ENCODE measurements at regions not wholly inside any gene's neighbourhood (a gene's known extent, or its start where the extent isn't known, plus 50 kb on each side); places are given as distances from the start of the nearest gene placed in this dataset.
"Not testable (repeated sequence)": the region's sequence is repeated elsewhere in the genome, so short reads cannot be mapped to it uniquely, and the experiment has no call there.

GRCh38 chr1:96569288-96569687 lies 152.3 kb upstream of the PTBP2 start:
- no peaks in the 10 kb centered on the region for H3K36me3 ChIP-seq (ENCODE audit: insufficient read depth, low read length)
- no peaks in the 10 kb centered on the region for H3K4me1 ChIP-seq (ENCODE audit: low read length)
- no peaks in the 10 kb centered on the region for H3K27me3 ChIP-seq (ENCODE audit: low read length)
- H3K4me2 ChIP-seq (ENCODE audit: low read depth, low read length, poor library complexity, severe bottlenecking), result no peak overlapping the region
- no peak overlapping the region for H3K27ac ChIP-seq (ENCODE audit: low read length)
- H3K9me2 ChIP-seq (replicated peaks; ENCODE audit: insufficient read depth, low read length), result no peaks in the 10 kb centered on the region
- DNase-seq, result no peak
- no peaks in the 10 kb centered on the region for H3K79me2 ChIP-seq (ENCODE audit: low read length)
- no peak overlapping the region for H2AFZ ChIP-seq (ENCODE audit: low read length)
- no peak overlapping the region for H3K9ac ChIP-seq (ENCODE audit: low read length)
- no peaks in the 10 kb centered on the region for H4K20me1 ChIP-seq (ENCODE audit: insufficient read depth, low read depth, low read length)
- H3K4me3 ChIP-seq (ENCODE audit: low read length), result no peak overlapping the region
- no peaks in the 10 kb centered on the region for H3K9me3 ChIP-seq (ENCODE audit: low read length)

GRCh38 chr1:96579636-96580035 lies 141.9 kb upstream of the PTBP2 start:
- Histone ChIP-seq H3K4me3 (ENCODE audit: low read length) (no peak overlapping the region), H3K4me2 (ENCODE audit: low read depth, low read length, poor library complexity, severe bottlenecking) (no peak overlapping the region), H3K9ac (ENCODE audit: low read length) (no peak overlapping the region), H3K79me2 (ENCODE audit: low read length) (no peaks in the 10 kb centered on the region), H3K36me3 (ENCODE audit: insufficient read depth, low read length) (no peaks in the 10 kb centered on the region), H3K9me3 (ENCODE audit: low read length) (no peaks in the 10 kb centered on the region), H4K20me1 (ENCODE audit: insufficient read depth, low read depth, low read length) (no peaks in the 10 kb centered on the region), H3K27me3 (ENCODE audit: low read length) (no peaks in the 10 kb centered on the region), H2AFZ (ENCODE audit: low read length) (no peak overlapping the region), H3K27ac (ENCODE audit: low read length) (no peak overlapping the region), H3K9me2 (replicated peaks; ENCODE audit: insufficient read depth, low read length) (no peaks in the 10 kb centered on the region), H3K4me1 (ENCODE audit: low read length) (no peaks in the 10 kb centered on the region)
- no peak for DNase-seq

- H3K4me2 ChIP-seq (ENCODE audit: low read depth, low read length, poor library complexity, severe bottlenecking), result no peak overlapping the region
- H3K9me2 ChIP-seq (replicated peaks; ENCODE audit: insufficient read depth, low read length), result no peaks in the 10 kb centered on the region
- H3K79me2 ChIP-seq (ENCODE audit: low read length), result no peaks in the 10 kb centered on the region
- H3K27ac ChIP-seq (ENCODE audit: low read length), result no peak overlapping the region
- H3K9me3 ChIP-seq (ENCODE audit: low read length), result no peaks in the 10 kb centered on the region
- DNase-seq, result no peak
- no peak overlapping the region for H2AFZ ChIP-seq (ENCODE audit: low read length)
- H3K9ac ChIP-seq (ENCODE audit: low read length), result no peak overlapping the region
- no peaks in the 10 kb centered on the region for H3K36me3 ChIP-seq (ENCODE audit: insufficient read depth, low read length)
- no peaks in the 10 kb centered on the region for H3K27me3 ChIP-seq (ENCODE audit: low read length)
- H3K4me1 ChIP-seq (ENCODE audit: low read length), result no peaks in the 10 kb centered on the region
- no peaks in the 10 kb centered on the region for H4K20me1 ChIP-seq (ENCODE audit: insufficient read depth, low read depth, low read length)
- H3K4me3 ChIP-seq (ENCODE audit: low read length), result no peak overlapping the region
These were observed 140.7 kb upstream of the PTBP2 start for GRCh38 chr1:96580920-96581319.

GRCh38 chr1:96581772-96582171 lies 139.8 kb upstream of the PTBP2 start:
- H2AFZ ChIP-seq (ENCODE audit: low read length), result no peak overlapping the region
- no peak overlapping the region for H3K4me3 ChIP-seq (ENCODE audit: low read length)
- no peaks in the 10 kb centered on the region for H4K20me1 ChIP-seq (ENCODE audit: insufficient read depth, low read depth, low read length)
- H3K79me2 ChIP-seq (ENCODE audit: low read length), result no peaks in the 10 kb centered on the region
- H3K9me3 ChIP-seq (ENCODE audit: low read length), result no peaks in the 10 kb centered on the region
- no peaks in the 10 kb centered on the region for H3K36me3 ChIP-seq (ENCODE audit: insufficient read depth, low read length)
- no peak overlapping the region for H3K4me2 ChIP-seq (ENCODE audit: low read depth, low read length, poor library complexity, severe bottlenecking)
- H3K9me2 ChIP-seq (replicated peaks; ENCODE audit: insufficient read depth, low read length), result no peaks in the 10 kb centered on the region
- H3K27ac ChIP-seq (ENCODE audit: low read length), result no peak overlapping the region
- no peaks in the 10 kb centered on the region for H3K4me1 ChIP-seq (ENCODE audit: low read length)
- DNase-seq, result no peak
- no peak overlapping the region for H3K9ac ChIP-seq (ENCODE audit: low read length)
- no peaks in the 10 kb centered on the region for H3K27me3 ChIP-seq (ENCODE audit: low read length)

GRCh38 chr1:96583903-96584302 lies 137.7 kb upstream of the PTBP2 start:
- no peaks in the 10 kb centered on the region for H3K36me3 ChIP-seq (ENCODE audit: insufficient read depth, low read length)
- no peaks in the 10 kb centered on the region for H3K4me1 ChIP-seq (ENCODE audit: low read length)
- H3K4me2 ChIP-seq (ENCODE audit: low read depth, low read length, poor library complexity, severe bottlenecking), result no peak overlapping the region
- H3K4me3 ChIP-seq (ENCODE audit: low read length), result no peak overlapping the region
- H3K9ac ChIP-seq (ENCODE audit: low read length), result no peak overlapping the region
- no peak for DNase-seq
- no peaks in the 10 kb centered on the region for H4K20me1 ChIP-seq (ENCODE audit: insufficient read depth, low read depth, low read length)
- H3K9me3 ChIP-seq (ENCODE audit: low read length), result no peaks in the 10 kb centered on the region
- no peak overlapping the region for H3K27ac ChIP-seq (ENCODE audit: low read length)
- no peaks in the 10 kb centered on the region for H3K27me3 ChIP-seq (ENCODE audit: low read length)
- no peak overlapping the region for H2AFZ ChIP-seq (ENCODE audit: low read length)
- H3K79me2 ChIP-seq (ENCODE audit: low read length), result no peaks in the 10 kb centered on the region
- H3K9me2 ChIP-seq (replicated peaks; ENCODE audit: insufficient read depth, low read length), result no peaks in the 10 kb centered on the region

GRCh38 chr1:96587222-96587621 lies 134.4 kb upstream of the PTBP2 start:
- Histone ChIP-seq H2AFZ (ENCODE audit: low read length) (no peak overlapping the region), H3K79me2 (ENCODE audit: low read length) (no peaks in the 10 kb centered on the region), H3K4me3 (ENCODE audit: low read length) (no peak overlapping the region), H3K4me2 (ENCODE audit: low read depth, low read length, poor library complexity, severe bottlenecking) (no peak overlapping the region), H3K36me3 (ENCODE audit: insufficient read depth, low read length) (no peaks in the 10 kb centered on the region), H3K4me1 (ENCODE audit: low read length) (no peaks in the 10 kb centered on the region), H3K9me3 (ENCODE audit: low read length) (no peaks in the 10 kb centered on the region), H3K9me2 (replicated peaks; ENCODE audit: insufficient read depth, low read length) (no peaks in the 10 kb centered on the region), H3K27ac (ENCODE audit: low read length) (no peak overlapping the region), H4K20me1 (ENCODE audit: insufficient read depth, low read depth, low read length) (no peaks in the 10 kb centered on the region), H3K27me3 (ENCODE audit: low read length) (no peaks in the 10 kb centered on the region), H3K9ac (ENCODE audit: low read length) (no peak overlapping the region)
- DNase-seq, result no peak

GRCh38 chr1:96588416-96588995 lies 133.1 kb upstream of the PTBP2 start:
- H3K79me2 ChIP-seq (ENCODE audit: low read length), result no peaks in the 10 kb centered on the region
- H3K9me3 ChIP-seq (ENCODE audit: low read length), result no peaks in the 10 kb centered on the region
- H3K27me3 ChIP-seq (ENCODE audit: low read length), result no peaks in the 10 kb centered on the region
- H3K4me1 ChIP-seq (ENCODE audit: low read length), result no peaks in the 10 kb centered on the region
- no peaks in the 10 kb centered on the region for H4K20me1 ChIP-seq (ENCODE audit: insufficient read depth, low read depth, low read length)
- no peaks in the 10 kb centered on the region for H3K36me3 ChIP-seq (ENCODE audit: insufficient read depth, low read length)
- no peak overlapping the region for H3K4me3 ChIP-seq (ENCODE audit: low read length)
- no peaks in the 10 kb centered on the region for H3K9me2 ChIP-seq (replicated peaks; ENCODE audit: insufficient read depth, low read length)
- H2AFZ ChIP-seq (ENCODE audit: low read length), result no peak overlapping the region
- H3K9ac ChIP-seq (ENCODE audit: low read length), result no peak overlapping the region
- H3K27ac ChIP-seq (ENCODE audit: low read length), result no peak overlapping the region
- DNase-seq, result no peak
- no peak overlapping the region for H3K4me2 ChIP-seq (ENCODE audit: low read depth, low read length, poor library complexity, severe bottlenecking)

- H3K36me3 ChIP-seq (ENCODE audit: insufficient read depth, low read length); H3K4me2 ChIP-seq (ENCODE audit: low read depth, low read length, poor library complexity, severe bottlenecking); H4K20me1 ChIP-seq (ENCODE audit: insufficient read depth, low read depth, low read length); H3K27me3 ChIP-seq (ENCODE audit: low read length); H3K4me1 ChIP-seq (ENCODE audit: low read length); H3K79me2 ChIP-seq (ENCODE audit: low read length); H3K9me2 ChIP-seq (replicated peaks; ENCODE audit: insufficient read depth, low read length); H3K27ac ChIP-seq (ENCODE audit: low read length); DNase-seq; H3K4me3 ChIP-seq (ENCODE audit: low read length); H3K9ac ChIP-seq (ENCODE audit: low read length); H3K9me3 ChIP-seq (ENCODE audit: low read length); H2AFZ ChIP-seq (ENCODE audit: low read length): not testable (repeated sequence)
These were observed 126.1 kb upstream of the PTBP2 start for GRCh38 chr1:96595530-96595929.
